HEK293 (cell line): ENCODE measurements at regions not wholly inside any gene's neighbourhood (a gene's known extent, or its start where the extent isn't known, plus 50 kb on each side); places are given as distances from the start of the nearest gene placed in this dataset.

ENCODE experiments used
- CTCF ChIA-PET: fragments of 350-600 bp; formaldehyde crosslinking; extraction: SDS; loops from one replicate; lab custom pipeline; 2021; ENCODE audit warnings: antibody characterized with exemption; lab: Yijun Ruan, JAX
- POLR2A ChIA-PET: fragments of 300-600 bp; formaldehyde crosslinking; extraction: SDS; loops from one replicate; lab custom pipeline; 2020; ENCODE audit warnings: antibody characterized with exemption, inconsistent platforms; lab: Yijun Ruan, JAX
- H3K27ac ChIP-seq: fragments of 200-500 bp; sonication (Bioruptor generic); 2 replicates; pipeline ENCODE4 v1.5.1; 2014; ENCODE audit warnings: low read depth, low read length, control low read depth, inconsistent platforms; ENCODE audit errors: extremely low read depth
- H3K36me3 ChIP-seq, 2 experiments: fragments of 200-500 bp in 1 of 2; sonication (Bioruptor generic) in 1 of 2; 1 replicate in 1 of 2; 2 replicates in 1 of 2; pipeline ENCODE4 v1.5.1; 2014 to 2017; ENCODE audit warnings: inconsistent platforms in 2 of 2, low read length in 2 of 2; ENCODE audit not compliant: control insufficient read depth in 2 of 2, insufficient read depth in 1 of 2
- H3K4me1 ChIP-seq: fragments of 200-500 bp; sonication (Bioruptor generic); 2 replicates; pipeline ENCODE4 v1.5.1; 2014; ENCODE audit warnings: mild to moderate bottlenecking, low read length, inconsistent platforms; ENCODE audit not compliant: control insufficient read depth, insufficient read depth
- H3K4me3 ChIP-seq: 2 replicates; pipeline ENCODE4 v1.5.1; 2011; ENCODE audit warnings: low read depth, mild to moderate bottlenecking, control low read depth, low read length, moderate library complexity
- H3K9me3 ChIP-seq: fragments of 200-500 bp; sonication (Bioruptor generic); 2 replicates; pipeline ENCODE4 v1.5.1; 2014; ENCODE audit warnings: low read depth, low read length, inconsistent platforms; ENCODE audit not compliant: control insufficient read depth, insufficient read depth
- ATF2 ChIP-seq: fragments of 450-650 bp; formaldehyde crosslinking; IDR thresholded peaks from 2 replicates; pipeline ENCODE4 v1.5.1; 2016; ENCODE audit warnings: missing biosample characterization, missing genetic modification characterization, low read depth
- PRDM6 ChIP-seq: fragments of 450-650 bp; formaldehyde crosslinking; IDR thresholded peaks from 2 replicates; pipeline ENCODE4 v1.5.1; 2017; ENCODE audit warnings: missing biosample characterization, missing genetic modification characterization
- RBAK ChIP-seq: fragments of 450-650 bp; formaldehyde crosslinking; IDR thresholded peaks from 2 replicates; pipeline ENCODE4 v1.5.1; 2016; ENCODE audit warnings: missing biosample characterization, missing genetic modification characterization
- SALL2 ChIP-seq: fragments of 450-650 bp; formaldehyde crosslinking; IDR thresholded peaks from 2 replicates; pipeline ENCODE4 v1.5.0; 2017; ENCODE audit warnings: missing biosample characterization, mild to moderate bottlenecking, missing genetic modification characterization, borderline replicate concordance
- SCRT2 ChIP-seq: fragments of 450-650 bp; formaldehyde crosslinking; IDR thresholded peaks from 2 replicates; pipeline ENCODE4 v1.5.1; 2016; ENCODE audit warnings: missing biosample characterization, missing genetic modification characterization
- SP2 ChIP-seq: fragments of 450-650 bp; formaldehyde crosslinking; IDR thresholded peaks from 2 replicates; pipeline ENCODE4 v1.5.1; 2016; ENCODE audit warnings: missing biosample characterization, missing genetic modification characterization
- ZBTB49 ChIP-seq: fragments of 450-650 bp; formaldehyde crosslinking; IDR thresholded peaks from 2 replicates; pipeline ENCODE4 v1.5.1; 2016; ENCODE audit warnings: missing biosample characterization, missing genetic modification characterization, low read depth
- ZNF2 ChIP-seq: fragments of 450-650 bp; formaldehyde crosslinking; IDR thresholded peaks from 2 replicates; pipeline ENCODE4 v1.5.1; 2016; ENCODE audit warnings: missing biosample characterization, missing genetic modification characterization
- ZNF292 ChIP-seq: fragments of 450-650 bp; formaldehyde crosslinking; IDR thresholded peaks from 2 replicates; pipeline ENCODE4 v1.5.1; 2016; ENCODE audit warnings: low read depth, missing biosample characterization, missing genetic modification characterization, borderline replicate concordance
- ZNF366 ChIP-seq: fragments of 450-650 bp; formaldehyde crosslinking; conservative IDR thresholded peaks from 2 replicates; pipeline ENCODE4 v1.5.1; 2016; ENCODE audit warnings: missing biosample characterization, missing genetic modification characterization
- ZNF423 ChIP-seq: fragments of 450-650 bp; formaldehyde crosslinking; IDR thresholded peaks from 2 replicates; pipeline ENCODE4 v1.5.1; 2016; ENCODE audit warnings: missing biosample characterization, missing genetic modification characterization
- ZNF514 ChIP-seq: fragments of 450-650 bp; formaldehyde crosslinking; IDR thresholded peaks from 2 replicates; pipeline ENCODE4 v1.5.1; 2016; ENCODE audit warnings: missing biosample characterization, missing genetic modification characterization

GRCh38 chr6:134472046-134472445 lies 154.1 kb upstream of the SGK1 start:
- TF ChIP-seq SP2 (tag by site-specific recombination) (no peak), RBAK (tag by site-specific recombination) (no peak), SCRT2 (no peak), ZNF2 (tag by site-specific recombination) (no peak), PRDM6 (tag by site-specific recombination) (0 out of 2 replicates have a peak, but pooled peaks have one; percentile 14), ZBTB49 (tag by site-specific recombination) (no peak)
- H3K4me3 ChIP-seq: no peak overlapping the region

GRCh38 chr6:134470457-134470975 lies 152.6 kb upstream of the SGK1 start:
- Histone ChIP-seq H3K9me3 (no peaks in the 10 kb centered on the region), H3K4me3 (no peak overlapping the region), H3K27ac (no peak overlapping the region), H3K4me1 (peaks cover 13% of the 10 kb centered on the region), H3K36me3 (no peaks in the 10 kb centered on the region)
- CTCF ChIA-PET: no interaction called here
- no peak for TF ChIP-seq ATF2 (tag by site-specific recombination)
- TF ChIP-seq ZNF292 (tag by site-specific recombination): no peak
- TF ChIP-seq SALL2 (tag by site-specific recombination): 0 out of 2 replicates have a peak, but pooled peaks have one; percentile 53
- peak; percentile 88 for TF ChIP-seq ZNF366
- POLR2A ChIA-PET: no interaction called here

More at GRCh38 chr6:134472046-134472445, 154.1 kb upstream of the SGK1 start:
- ChIA-PET POLR2A (no interaction called here), CTCF (no interaction called here)
- H3K9me3 ChIP-seq: no peaks in the 10 kb centered on the region
- H3K4me1 ChIP-seq: peaks cover 11% of the 10 kb centered on the region
- H3K27ac ChIP-seq: no peak overlapping the region
- H3K36me3 ChIP-seq: no peaks in the 10 kb centered on the region

- H3K27ac ChIP-seq: no peak overlapping the region
- no peak overlapping the region for H3K4me3 ChIP-seq
- peaks cover 13% of the 10 kb centered on the region for H3K4me1 ChIP-seq
- TF ChIP-seq ZNF423 (tag by site-specific recombination) (no peak), ZNF514 (tag by site-specific recombination) (no peak)
- H3K36me3 ChIP-seq: no peaks in the 10 kb centered on the region
- H3K9me3 ChIP-seq: no peaks in the 10 kb centered on the region
- POLR2A ChIA-PET: interaction anchor here (0.6 kb wide), 1 partner anchor 50 kb away, joined by 3 read pairs; no protein-coding TSS in a partner anchor
- CTCF ChIA-PET: no interaction called here
Observed at GRCh38 chr6:134469702-134470456, 152.0 kb upstream of the SGK1 start.
